A549 (cell line): ENCODE measurements at regions not wholly inside any gene's neighbourhood (a gene's known extent, or its start where the extent isn't known, plus 50 kb on each side); places are given as distances from the start of the nearest gene placed in this dataset.

Experiments
- ATAC-seq, 2 experiments: fragments of 200-7000 bp in 1 of 2; fragments of >200 bp in 1 of 2; cut with Nextera tagmentation in 1 of 2; cut with Tn5 transposase in 1 of 2; 3 replicates each; pipeline versions ENCODE4 v1.8.0 to v1.9.1; 2018 to 2020; ENCODE audit warnings: mild to moderate bottlenecking in 1 of 2, moderate library complexity in 1 of 2
- CTCF ChIA-PET: fragments of 300-600 bp; sonication (Branson Sonifier 250); formaldehyde crosslinking; extraction: SDS; loops from one replicate; lab custom pipeline; 2021; ENCODE audit warnings: antibody characterized with exemption, inconsistent platforms; lab: Yijun Ruan, JAX
- POLR2A ChIA-PET: fragments of 350-600 bp; formaldehyde crosslinking; extraction: SDS; loops from one replicate; lab custom pipeline; 2021; ENCODE audit warnings: antibody characterized with exemption, inconsistent platforms; lab: Yijun Ruan, JAX
- DNase-seq, 2 experiments: peaks; one replicate each; pipeline versions ENCODE4 v3.0.0 to v3.0.0-alpha.2; 2011 to 2016; ENCODE audit warnings: low read depth in 1 of 2, low spot score in 1 of 2
- FAIRE-seq: peaks from 2 replicates; lab custom pipeline; 2011; peaks lifted over from hg19 to GRCh38; lab: Jason Lieb, UNC
- H3K27ac ChIP-seq, 2 experiments: fragments of >200 bp; sonication (Bioruptor Twin); formaldehyde crosslinking; 3 replicates each; pipeline ENCODE4 v1.5.1; 2016 to 2017
- H3K4me1 ChIP-seq: fragments of >200 bp; sonication (Bioruptor Twin); formaldehyde crosslinking; 3 replicates; pipeline ENCODE4 v1.6.1; 2016
- H3K4me2 ChIP-seq: fragments of >200 bp; sonication (Bioruptor Twin); formaldehyde crosslinking; 3 replicates; pipeline ENCODE4 v1.6.1; 2016
- H3K4me3 ChIP-seq: fragments of >200 bp; sonication (Bioruptor Twin); formaldehyde crosslinking; 3 replicates; pipeline ENCODE4 v1.5.1; 2016
- H3K9me3 ChIP-seq: fragments of >200 bp; sonication (Bioruptor Twin); formaldehyde crosslinking; 3 replicates; pipeline ENCODE4 v1.6.1; 2016
- CEBPB ChIP-seq, 2 experiments: fragments of >200 bp in 1 of 2; sonication (Bioruptor Twin) in 1 of 2; formaldehyde crosslinking in 1 of 2; IDR thresholded peaks; 2 replicates each; pipeline ENCODE4 v1.6.1; 2012 to 2016
- CHD2 ChIP-seq: fragments of 150-350 bp; IDR thresholded peaks from 2 replicates; pipeline ENCODE4 v1.6.1; 2014; ENCODE audit warnings: low read length; ENCODE audit not compliant: partially characterized antibody
- EHMT2 ChIP-seq: fragments of 200-600 bp; sonication (generic); IDR thresholded peaks from 2 replicates; pipeline ENCODE4 v1.6.1; 2016; ENCODE audit warnings: antibody characterized with exemption, low read depth, mild to moderate bottlenecking, moderate library complexity
- EP300 ChIP-seq, 2 experiments: fragments of >200 bp; sonication (Bioruptor Twin); formaldehyde crosslinking; IDR thresholded peaks; 2 replicates in 1 of 2; 3 replicates in 1 of 2; pipeline ENCODE4 v1.6.1; 2016 to 2017
- FOSL2 ChIP-seq, 2 experiments: fragments of 450-650 bp in 1 of 2; fragments of >200 bp in 1 of 2; sonication (Bioruptor Twin) in 1 of 2; formaldehyde crosslinking; IDR thresholded peaks; 2 replicates each; pipeline versions ENCODE4 v1.5.0 to v1.6.1; 2016 to 2020; ENCODE audit warnings: mild to moderate bottlenecking in 1 of 2, moderate library complexity in 1 of 2
- FOXS1 ChIP-seq: fragments of 250-450 bp; sonication (Bioruptor Pico); IDR thresholded peaks from 2 replicates; pipeline ENCODE4 v1.5.0; 2020; ENCODE audit warnings: mild to moderate bottlenecking, moderate library complexity
- HDAC2 ChIP-seq: fragments of 200-600 bp; sonication (generic); IDR thresholded peaks from 2 replicates; pipeline ENCODE4 v1.6.1; 2016
- HOXB13 ChIP-seq: fragments of 250-450 bp; sonication (Bioruptor Pico); IDR thresholded peaks from 2 replicates; pipeline ENCODE4 v1.5.0; 2020; ENCODE audit warnings: low read depth, mild to moderate bottlenecking, moderate library complexity
- JUN ChIP-seq, 2 experiments: fragments of >200 bp; sonication (Bioruptor Twin); formaldehyde crosslinking; IDR thresholded peaks; 2 replicates in 1 of 2; 3 replicates in 1 of 2; pipeline ENCODE4 v1.6.1; 2016 to 2017
- KDM5A ChIP-seq: fragments of 200-600 bp; sonication (generic); IDR thresholded peaks from 2 replicates; pipeline ENCODE4 v1.6.1; 2016; ENCODE audit warnings: antibody characterized with exemption, mild to moderate bottlenecking
- MAFK ChIP-seq: fragments of 450-650 bp; IDR thresholded peaks from 2 replicates; pipeline ENCODE4 v1.6.1; 2014; ENCODE audit not compliant: partially characterized antibody
- MAZ ChIP-seq: fragments of 150-350 bp; IDR thresholded peaks from 2 replicates; pipeline ENCODE4 v1.6.1; 2014; ENCODE audit warnings: antibody characterized with exemption, low read depth, low read length, borderline replicate concordance
- NPAS2 ChIP-seq: fragments of 250-450 bp; sonication (Bioruptor Pico); IDR thresholded peaks from 2 replicates; pipeline ENCODE4 v1.8.0; 2022; ENCODE audit warnings: mild to moderate bottlenecking, moderate library complexity, borderline replicate concordance
- PHF8 ChIP-seq: fragments of 200-600 bp; sonication (generic); IDR thresholded peaks from 2 replicates; pipeline ENCODE4 v1.6.1; 2016; ENCODE audit warnings: low read depth, mild to moderate bottlenecking, antibody characterized with exemption, moderate library complexity, borderline replicate concordance
- RARB ChIP-seq: fragments of 250-450 bp; sonication (Bioruptor Pico); IDR thresholded peaks from 2 replicates; pipeline ENCODE4 v1.8.0; 2021; ENCODE audit warnings: mild to moderate bottlenecking, moderate library complexity
- RCOR1 ChIP-seq: fragments of 150-350 bp; IDR thresholded peaks from 2 replicates; pipeline ENCODE4 v1.6.1; 2014; ENCODE audit warnings: antibody characterized with exemption, low read length, low read depth
- RNF2 ChIP-seq: fragments of 200-600 bp; sonication (generic); IDR thresholded peaks from 2 replicates; pipeline ENCODE4 v1.6.1; 2016; ENCODE audit warnings: low read depth, mild to moderate bottlenecking, antibody characterized with exemption, moderate library complexity, borderline replicate concordance
- SMC3 ChIP-seq: fragments of >200 bp; sonication (Bioruptor Twin); formaldehyde crosslinking; IDR thresholded peaks from 3 replicates; pipeline ENCODE4 v1.6.1; 2018; ENCODE audit warnings: inconsistent platforms
- SREBF2 ChIP-seq: fragments of 450-650 bp; IDR thresholded peaks from 2 replicates; pipeline ENCODE4 v1.6.1; 2014; ENCODE audit warnings: mild to moderate bottlenecking, moderate library complexity
- ZNF302 ChIP-seq: fragments of 250-450 bp; sonication (Bioruptor Pico); IDR thresholded peaks from 2 replicates; pipeline ENCODE4 v1.9.0; 2021; ENCODE audit warnings: inconsistent platforms, mild to moderate bottlenecking, moderate library complexity
- WGBS: methylation state at CpG from one replicate; pipeline ENCODE4 v1.1.6; 2017; ENCODE audit errors: missing lambda C conversion rate; 5-methylcytosine and 5-hydroxymethylcytosine counted together
- TF ChIP-seq, protein P1 (sequence below): fragments of >200 bp; sonication (Bioruptor Twin); formaldehyde crosslinking; IDR thresholded peaks from 2 replicates; pipeline ENCODE4 v1.6.1; 2016
- TF ChIP-seq, protein P2 (sequence below): fragments of 450-650 bp; IDR thresholded peaks from 2 replicates; pipeline ENCODE4 v1.6.1; 2014; ENCODE audit warnings: antibody characterized with exemption
- TF ChIP-seq, protein P3 (sequence below): IDR thresholded peaks from 2 replicates; pipeline ENCODE4 v1.6.1; 2012
- TF ChIP-seq, protein P4 (sequence below): fragments of >200 bp; sonication (Bioruptor Twin); formaldehyde crosslinking; IDR thresholded peaks from 3 replicates; pipeline ENCODE4 v1.6.1; 2016
- TF ChIP-seq, protein P5 (sequence below): fragments of >200 bp; sonication (Bioruptor Twin); formaldehyde crosslinking; IDR thresholded peaks from 3 replicates; pipeline ENCODE4 v1.5.1; 2016
- TF ChIP-seq, protein P6 (sequence below): fragments of 150-350 bp; IDR thresholded peaks from 2 replicates; pipeline ENCODE4 v1.6.1; 2014; ENCODE audit warnings: low read depth, mild to moderate bottlenecking, low read length
- TF ChIP-seq, protein P7 (sequence below): fragments of 250-450 bp; sonication (Bioruptor Pico); IDR thresholded peaks from 2 replicates; pipeline ENCODE4 v1.5.0; 2020; ENCODE audit warnings: low read depth, mild to moderate bottlenecking, moderate library complexity

DNA sequence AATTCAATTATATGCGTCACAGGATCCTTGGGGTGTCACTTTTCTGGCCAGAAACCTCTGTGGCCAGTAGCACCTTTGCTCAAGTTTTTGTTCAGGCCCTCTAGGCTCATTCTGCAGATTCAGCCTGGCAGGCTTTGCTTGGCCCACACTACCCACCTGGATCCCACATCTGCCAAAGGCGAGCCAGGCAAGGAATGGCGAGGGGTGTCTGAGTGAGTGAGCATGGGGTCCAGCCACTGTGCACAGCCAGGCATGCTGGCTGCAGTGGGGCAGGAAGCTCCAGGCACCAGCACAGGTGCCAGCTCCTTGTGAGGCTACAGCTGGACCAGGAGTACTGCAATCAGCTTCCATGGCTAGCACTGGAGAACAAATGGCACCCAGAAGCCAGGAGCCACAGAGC is 914.9 kb downstream of the FSTL5 start:
- POLR2A ChIA-PET = no interaction called here
- TF ChIP-seq MAFK (no peak), FOXS1 (CRISPR knock-in tag) (no peak), EP300 (IDR thresholded peaks at IDR 0.05) (no peak), RNF2 (no peak), SREBF2 (no peak), RARB (CRISPR knock-in tag) (no peak), NPAS2 (CRISPR knock-in tag) (no peak), HOXB13 (CRISPR knock-in tag) (no peak), ZNF302 (no peak), FOSL2 (IDR thresholded peaks at IDR 0.05) (no peak), FOSL2 (CRISPR knock-in tag; IDR thresholded peaks at IDR 0.05) (no peak), CEBPB (IDR thresholded peaks at IDR 0.05) (no peak), JUN (IDR thresholded peaks at IDR 0.05) (no peak), RCOR1 (no peak), CHD2 (no peak)
- TF ChIP-seq, protein P1, sequence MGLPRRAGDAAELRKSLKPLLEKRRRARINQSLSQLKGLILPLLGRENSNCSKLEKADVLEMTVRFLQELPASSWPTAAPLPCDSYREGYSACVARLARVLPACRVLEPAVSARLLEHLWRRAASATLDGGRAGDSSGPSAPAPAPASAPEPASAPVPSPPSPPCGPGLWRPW = no peak
- TF ChIP-seq, protein P2, sequence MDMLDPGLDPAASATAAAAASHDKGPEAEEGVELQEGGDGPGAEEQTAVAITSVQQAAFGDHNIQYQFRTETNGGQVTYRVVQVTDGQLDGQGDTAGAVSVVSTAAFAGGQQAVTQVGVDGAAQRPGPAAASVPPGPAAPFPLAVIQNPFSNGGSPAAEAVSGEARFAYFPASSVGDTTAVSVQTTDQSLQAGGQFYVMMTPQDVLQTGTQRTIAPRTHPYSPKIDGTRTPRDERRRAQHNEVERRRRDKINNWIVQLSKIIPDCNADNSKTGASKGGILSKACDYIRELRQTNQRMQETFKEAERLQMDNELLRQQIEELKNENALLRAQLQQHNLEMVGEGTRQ = no peak
- TF ChIP-seq, protein P3, sequence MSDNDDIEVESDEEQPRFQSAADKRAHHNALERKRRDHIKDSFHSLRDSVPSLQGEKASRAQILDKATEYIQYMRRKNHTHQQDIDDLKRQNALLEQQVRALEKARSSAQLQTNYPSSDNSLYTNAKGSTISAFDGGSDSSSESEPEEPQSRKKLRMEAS = no peak
- Histone ChIP-seq H3K27ac (no peak overlapping the region), H3K9me3 (no peaks in the 10 kb centered on the region), H3K4me1 (no peaks in the 10 kb centered on the region), H3K4me2 (no peak overlapping the region), H3K4me3 (no peak overlapping the region)
- CTCF ChIA-PET = no interaction called here
- 79% methylated on average over 1 of the region's 3 CpGs for WGBS
- ATAC-seq (no peak), FAIRE-seq (no peak), DNase-seq (no peak)

DNA sequence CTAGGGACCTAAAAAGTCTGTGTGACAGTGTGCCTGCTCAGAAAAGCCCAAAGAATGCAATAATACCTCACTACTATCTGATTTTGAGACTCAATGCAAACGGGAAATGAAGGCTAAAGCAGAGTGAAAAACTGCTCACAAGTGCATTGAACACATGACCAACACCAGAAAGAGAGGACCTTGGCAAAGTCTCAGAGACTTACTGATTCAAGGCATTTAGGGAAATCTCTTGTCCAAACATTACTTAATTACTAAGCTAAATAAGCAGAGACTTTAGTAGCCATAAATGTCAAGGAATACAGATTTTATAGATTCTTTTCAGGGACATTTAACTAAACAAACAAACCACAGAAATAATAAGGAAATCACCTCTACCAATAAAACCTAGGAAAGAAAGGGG is 916.0 kb downstream of the FSTL5 start:
- H3K27ac ChIP-seq = no peak overlapping the region
- TF ChIP-seq, protein P1 = no peak
- TF ChIP-seq KDM5A = no peak
- ChIA-PET CTCF (interaction anchor here (0.9 kb wide), 1 partner anchor 9 kb away, joined by 4 read pairs; no protein-coding TSS in a partner anchor), POLR2A (no interaction called here)
- DNase-seq = no peak
- H3K4me3 ChIP-seq = no peak overlapping the region
- 0% methylated on average over 1 of the region's 1 CpG for WGBS
- no peak overlapping the region for H3K4me2 ChIP-seq
- no peaks in the 10 kb centered on the region for H3K9me3 ChIP-seq
- ATAC-seq = no peak
- no peaks in the 10 kb centered on the region for H3K4me1 ChIP-seq
- no peak for FAIRE-seq

DNA sequence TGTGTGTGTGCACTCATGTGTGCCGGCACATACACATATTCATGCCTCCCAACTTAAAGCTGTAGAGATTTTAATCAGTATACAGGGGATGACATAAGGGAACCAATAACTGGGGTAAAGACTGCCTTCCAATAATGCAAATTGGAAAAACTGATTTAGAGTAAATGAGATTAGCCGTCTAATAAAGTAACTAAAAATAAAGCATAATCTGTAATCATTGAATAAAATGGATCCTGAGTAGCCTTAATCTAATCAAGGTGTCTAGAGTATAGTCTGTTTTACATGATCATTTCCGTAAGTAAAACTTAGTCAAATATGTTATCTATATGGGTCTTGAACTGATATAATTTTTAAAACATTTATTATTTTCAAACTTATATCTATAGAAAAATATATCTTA is 925.8 kb downstream of the FSTL5 start:
- Histone ChIP-seq H3K4me3 (no peak overlapping the region), H3K4me2 (no peak overlapping the region), H3K4me1 (no peaks in the 10 kb centered on the region), H3K9me3 (no peaks in the 10 kb centered on the region), H3K27ac (no peak overlapping the region)
- WGBS = 75% methylated on average over 3 of the region's 3 CpGs
- FAIRE-seq (no peak), DNase-seq (no peak), ATAC-seq (no peak)
- ChIA-PET CTCF (interaction anchor here (0.5 kb wide), 1 partner anchor 1184 kb away, joined by 3 read pairs; no protein-coding TSS in a partner anchor), POLR2A (no interaction called here)
- TF ChIP-seq, protein P4, sequence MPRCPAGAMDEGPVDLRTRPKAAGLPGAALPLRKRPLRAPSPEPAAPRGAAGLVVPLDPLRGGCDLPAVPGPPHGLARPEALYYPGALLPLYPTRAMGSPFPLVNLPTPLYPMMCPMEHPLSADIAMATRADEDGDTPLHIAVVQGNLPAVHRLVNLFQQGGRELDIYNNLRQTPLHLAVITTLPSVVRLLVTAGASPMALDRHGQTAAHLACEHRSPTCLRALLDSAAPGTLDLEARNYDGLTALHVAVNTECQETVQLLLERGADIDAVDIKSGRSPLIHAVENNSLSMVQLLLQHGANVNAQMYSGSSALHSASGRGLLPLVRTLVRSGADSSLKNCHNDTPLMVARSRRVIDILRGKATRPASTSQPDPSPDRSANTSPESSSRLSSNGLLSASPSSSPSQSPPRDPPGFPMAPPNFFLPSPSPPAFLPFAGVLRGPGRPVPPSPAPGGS = no peak
- TF ChIP-seq, protein P5, sequence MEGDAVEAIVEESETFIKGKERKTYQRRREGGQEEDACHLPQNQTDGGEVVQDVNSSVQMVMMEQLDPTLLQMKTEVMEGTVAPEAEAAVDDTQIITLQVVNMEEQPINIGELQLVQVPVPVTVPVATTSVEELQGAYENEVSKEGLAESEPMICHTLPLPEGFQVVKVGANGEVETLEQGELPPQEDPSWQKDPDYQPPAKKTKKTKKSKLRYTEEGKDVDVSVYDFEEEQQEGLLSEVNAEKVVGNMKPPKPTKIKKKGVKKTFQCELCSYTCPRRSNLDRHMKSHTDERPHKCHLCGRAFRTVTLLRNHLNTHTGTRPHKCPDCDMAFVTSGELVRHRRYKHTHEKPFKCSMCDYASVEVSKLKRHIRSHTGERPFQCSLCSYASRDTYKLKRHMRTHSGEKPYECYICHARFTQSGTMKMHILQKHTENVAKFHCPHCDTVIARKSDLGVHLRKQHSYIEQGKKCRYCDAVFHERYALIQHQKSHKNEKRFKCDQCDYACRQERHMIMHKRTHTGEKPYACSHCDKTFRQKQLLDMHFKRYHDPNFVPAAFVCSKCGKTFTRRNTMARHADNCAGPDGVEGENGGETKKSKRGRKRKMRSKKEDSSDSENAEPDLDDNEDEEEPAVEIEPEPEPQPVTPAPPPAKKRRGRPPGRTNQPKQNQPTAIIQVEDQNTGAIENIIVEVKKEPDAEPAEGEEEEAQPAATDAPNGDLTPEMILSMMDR = no peak
- TF ChIP-seq, protein P6, sequence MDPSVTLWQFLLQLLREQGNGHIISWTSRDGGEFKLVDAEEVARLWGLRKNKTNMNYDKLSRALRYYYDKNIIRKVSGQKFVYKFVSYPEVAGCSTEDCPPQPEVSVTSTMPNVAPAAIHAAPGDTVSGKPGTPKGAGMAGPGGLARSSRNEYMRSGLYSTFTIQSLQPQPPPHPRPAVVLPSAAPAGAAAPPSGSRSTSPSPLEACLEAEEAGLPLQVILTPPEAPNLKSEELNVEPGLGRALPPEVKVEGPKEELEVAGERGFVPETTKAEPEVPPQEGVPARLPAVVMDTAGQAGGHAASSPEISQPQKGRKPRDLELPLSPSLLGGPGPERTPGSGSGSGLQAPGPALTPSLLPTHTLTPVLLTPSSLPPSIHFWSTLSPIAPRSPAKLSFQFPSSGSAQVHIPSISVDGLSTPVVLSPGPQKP = no peak
- TF ChIP-seq HDAC2 (no peak), EHMT2 (no peak), JUN (IDR thresholded peaks at IDR 0.05) (no peak), PHF8 (no peak), CEBPB (IDR thresholded peaks at IDR 0.05) (no peak), MAFK (no peak), SMC3 (no peak), MAZ (no peak)
- TF ChIP-seq, protein P2 = no peak
- TF ChIP-seq, protein P7, sequence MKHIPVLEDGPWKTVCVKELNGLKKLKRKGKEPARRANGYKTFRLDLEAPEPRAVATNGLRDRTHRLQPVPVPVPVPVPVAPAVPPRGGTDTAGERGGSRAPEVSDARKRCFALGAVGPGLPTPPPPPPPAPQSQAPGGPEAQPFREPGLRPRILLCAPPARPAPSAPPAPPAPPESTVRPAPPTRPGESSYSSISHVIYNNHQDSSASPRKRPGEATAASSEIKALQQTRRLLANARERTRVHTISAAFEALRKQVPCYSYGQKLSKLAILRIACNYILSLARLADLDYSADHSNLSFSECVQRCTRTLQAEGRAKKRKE (CRISPR knock-in tag) = no peak
